Activated T-cell treated with anti-CD3 and anti-CD28 coated beads, Interleukin-2, amount 50 U/mL, for 48 hours (primary cell): ENCODE measurements at regions not wholly inside any gene's neighbourhood (a gene's known extent, or its start where the extent isn't known, plus 50 kb on each side); places are given as distances from the start of the nearest gene placed in this dataset.

ENCODE experiments used
- DNase-seq, 2 experiments: peaks; one replicate each; pipeline ENCODE4 v3.0.0-alpha.2; 2020

DNA sequence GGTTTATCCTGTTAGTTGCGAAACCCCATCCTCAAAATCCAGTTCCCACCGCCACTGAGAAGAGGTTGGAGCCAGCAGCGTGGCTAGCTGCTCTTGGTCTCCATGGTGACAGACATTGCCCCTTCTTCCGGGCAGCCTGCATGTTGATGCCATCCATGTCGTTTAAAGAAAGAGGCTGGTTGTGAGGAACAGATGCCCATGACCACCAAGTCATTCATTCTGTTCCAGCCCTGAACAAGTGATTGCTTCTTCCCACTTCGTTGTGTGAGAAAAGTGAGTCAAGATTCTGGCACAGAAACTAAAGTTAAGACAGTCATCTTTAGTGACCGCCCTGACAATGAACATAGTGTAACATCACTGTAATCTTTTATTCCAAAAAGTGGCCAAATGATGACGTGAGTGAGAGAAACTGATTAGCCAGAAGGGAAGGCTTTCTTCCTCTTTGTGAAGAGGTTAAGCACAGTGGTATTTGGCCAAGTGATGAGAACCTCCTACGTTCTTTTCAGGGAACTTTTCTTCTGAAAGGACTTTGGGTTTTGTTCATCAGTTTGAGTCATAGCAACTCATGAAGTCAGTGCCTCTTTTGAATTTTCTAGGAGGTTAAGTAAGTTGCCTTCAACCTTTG, 272.5 kb downstream of the GALR1 start:
- no peak for DNase-seq

DNA sequence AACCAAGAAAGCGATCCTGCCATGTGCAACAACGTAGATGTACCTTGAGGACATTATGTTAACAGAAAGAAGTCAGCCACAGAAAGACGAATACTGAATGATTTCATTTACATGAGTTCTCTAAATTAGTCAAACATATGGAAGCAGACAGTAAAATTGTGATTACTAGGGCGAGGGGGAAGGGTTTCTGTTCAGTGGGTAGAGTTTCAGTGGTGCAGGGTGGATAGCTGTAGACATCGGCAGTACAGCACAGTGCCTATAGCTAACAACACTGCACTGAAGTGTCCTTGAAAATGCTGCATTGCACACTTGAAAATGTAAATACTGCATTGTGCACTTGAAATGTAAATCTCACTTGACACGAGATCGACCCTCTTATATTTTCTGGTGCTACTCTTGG, 275.3 kb downstream of the GALR1 start:
- no peak for DNase-seq

GRCh38 chr18:77526962-77527361, 277.3 kb downstream of the GALR1 start:
- DNase-seq: no peak

- DNase-seq: no peak
Measured at GRCh38 chr18:77528872-77529271, 279.2 kb downstream of the GALR1 start.

DNA sequence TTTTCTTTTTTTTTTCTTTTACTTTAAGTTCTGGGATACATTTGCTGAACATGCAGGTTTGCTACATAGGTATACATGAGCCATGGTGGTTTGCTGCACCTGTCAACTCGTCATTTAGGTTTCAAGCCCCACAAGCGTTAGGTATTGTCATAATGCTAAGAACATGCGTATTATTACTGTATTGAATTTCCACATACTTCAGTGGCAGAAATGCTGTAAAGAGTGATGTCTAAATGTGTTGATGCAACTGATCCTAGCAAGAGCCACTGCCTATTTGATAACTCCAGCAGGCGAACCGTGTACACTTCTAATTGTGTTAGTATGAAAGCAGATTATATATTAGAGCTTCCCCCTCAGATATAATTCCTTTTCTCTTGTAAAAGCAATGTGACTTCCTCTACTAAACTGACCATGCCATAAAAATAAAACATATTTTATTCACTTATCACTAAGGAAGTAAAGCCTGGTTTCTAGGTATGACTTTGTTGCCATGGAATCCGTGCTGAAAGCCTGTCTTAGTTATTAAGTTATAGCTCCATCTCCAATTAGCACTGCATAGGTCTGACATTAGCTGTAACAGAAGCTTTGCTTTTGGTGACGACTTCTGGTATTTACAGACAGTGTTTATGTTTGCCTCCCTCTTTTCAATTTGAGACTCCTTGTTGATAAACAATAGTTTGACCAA, 280.0 kb downstream of the GALR1 start:
- DNase-seq: no peak

DNA sequence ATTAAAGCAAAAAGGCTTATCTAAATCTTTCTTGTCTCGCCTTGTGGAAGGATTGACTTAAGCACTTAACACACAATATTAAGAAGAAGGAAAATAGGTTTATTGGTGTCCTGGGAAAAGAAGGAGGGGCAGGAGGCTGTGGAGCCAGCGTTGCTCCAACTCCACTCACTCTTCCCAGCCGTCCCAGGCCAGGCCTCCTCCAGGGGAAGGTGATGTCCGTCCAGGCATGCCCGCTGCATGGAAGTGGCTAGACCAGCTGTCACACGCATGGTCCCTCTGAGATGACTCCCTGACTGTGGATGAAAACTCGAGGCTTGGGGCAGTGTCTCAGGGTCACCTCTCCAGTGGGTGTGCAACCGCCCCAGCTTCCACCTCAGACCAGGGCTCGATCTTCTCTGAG, 281.1 kb downstream of the GALR1 start:
- no peak for DNase-seq

- DNase-seq: no peak
Measured at GRCh38 chr18:77539860-77540259, 290.2 kb downstream of the GALR1 start.

DNA sequence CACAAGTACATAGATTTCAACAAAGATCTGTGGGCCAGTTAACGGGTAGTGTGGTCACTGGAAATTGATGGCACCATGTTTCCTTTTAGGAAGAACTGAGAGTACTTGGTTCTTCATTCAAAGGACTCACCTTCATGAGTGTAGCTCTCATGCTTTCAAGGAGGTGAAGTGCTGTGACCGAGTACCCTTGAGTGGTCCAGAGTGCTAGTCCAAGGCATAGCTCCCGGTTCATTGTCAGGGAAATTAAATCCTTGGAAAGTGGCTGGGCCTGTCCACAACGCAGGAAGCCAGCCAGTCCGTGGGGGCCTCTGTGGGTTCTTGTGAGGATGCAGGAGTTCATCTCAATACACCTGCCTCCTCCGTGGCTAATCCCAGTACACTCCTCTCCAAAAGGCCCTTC, 295.1 kb downstream of the GALR1 start:
- DNase-seq: no peak

DNA sequence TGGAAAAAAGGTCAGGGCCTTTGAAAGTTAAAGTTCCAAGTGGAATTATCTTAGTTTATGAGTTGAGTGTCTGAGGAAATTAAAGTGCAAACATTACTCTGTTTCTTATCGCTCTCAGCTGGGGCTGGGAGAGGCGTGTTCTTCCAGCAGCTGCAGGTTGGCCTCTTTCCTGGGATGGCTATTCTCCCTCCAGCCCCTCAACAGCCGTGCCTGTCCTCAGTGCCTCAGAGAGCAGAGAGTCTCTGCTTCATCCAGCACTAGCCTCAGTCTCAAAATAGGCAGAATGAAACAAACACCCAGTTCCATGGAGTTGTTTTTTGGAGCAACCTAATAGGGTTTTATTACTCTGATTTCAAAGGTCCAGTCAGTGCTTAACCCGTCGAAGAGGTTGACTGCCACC, 298.1 kb downstream of the GALR1 start:
- DNase-seq: no peak

GRCh38 chr18:77548790-77549420, 299.3 kb downstream of the GALR1 start:
- DNase-seq: no peak

GRCh38 chr18:77550625-77551024, 301.0 kb downstream of the GALR1 start:
- DNase-seq: no peak

DNA sequence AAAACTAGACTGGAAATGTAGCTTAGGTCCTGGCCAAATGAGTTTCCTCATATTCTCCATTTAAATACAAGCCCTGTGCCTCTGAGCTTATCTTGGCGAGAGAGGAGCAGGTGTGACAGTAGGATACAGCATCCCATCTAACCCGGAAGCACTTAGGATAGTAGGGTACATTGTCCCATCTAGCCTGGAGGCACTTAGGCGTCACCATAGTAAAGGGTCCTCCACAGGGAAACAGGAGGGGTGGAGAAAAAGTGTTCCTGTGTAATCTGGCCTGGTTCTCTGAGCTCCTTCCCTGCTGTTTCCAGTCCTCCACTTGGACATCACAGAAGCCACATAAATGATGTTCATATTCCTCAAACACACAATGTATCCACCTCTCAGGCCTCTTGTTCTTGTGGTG, 301.4 kb downstream of the GALR1 start:
- no peak for DNase-seq

DNA sequence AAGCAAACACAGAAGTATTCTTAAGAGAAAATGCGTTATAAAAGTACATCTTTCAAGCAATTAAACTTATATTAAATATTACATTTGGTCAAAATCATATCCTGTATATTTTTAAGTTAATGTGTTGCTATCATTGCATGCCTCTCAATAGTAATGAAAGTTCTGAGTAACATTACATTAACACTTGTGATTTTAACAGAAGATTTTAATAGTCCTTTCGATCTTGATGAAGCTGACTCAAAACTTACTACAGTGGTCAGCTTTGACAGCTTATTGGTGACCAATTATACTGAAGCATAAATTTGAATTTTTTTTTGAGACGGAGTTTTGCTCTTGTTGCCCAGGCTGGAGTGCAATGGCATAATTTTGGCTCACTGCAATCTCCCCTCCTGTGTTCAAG, 303.3 kb downstream of the GALR1 start:
- DNase-seq: no peak

- DNase-seq: no peak
Measured at GRCh38 chr18:77554061-77554460, 304.4 kb downstream of the GALR1 start.

DNA sequence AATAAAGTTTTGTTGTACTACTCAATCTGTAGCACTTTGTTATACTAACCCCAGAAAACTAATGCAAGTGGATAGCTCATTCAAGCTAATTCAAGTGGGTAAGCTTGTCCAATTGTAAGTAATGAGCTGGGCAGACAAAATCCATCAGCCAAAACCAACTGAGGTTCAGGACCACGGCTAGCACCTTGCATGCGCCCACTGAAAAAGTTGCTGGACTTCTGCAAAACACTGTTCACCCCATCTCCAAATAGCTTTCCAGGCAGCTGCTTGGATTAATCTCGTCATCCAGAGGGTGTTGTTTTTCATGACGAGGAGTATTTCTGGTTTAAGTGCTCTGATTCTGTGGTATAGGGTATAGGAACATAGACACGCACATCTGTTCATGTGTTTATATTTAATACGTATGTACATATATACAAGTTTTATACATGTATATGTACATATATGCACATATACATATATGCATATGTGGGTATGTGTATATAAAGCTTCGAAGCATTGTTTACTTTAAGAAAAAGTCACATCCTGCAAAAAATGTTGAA, 307.5 kb downstream of the GALR1 start:
- DNase-seq: no peak

- no peak for DNase-seq
Measured at GRCh38 chr18:77559274-77559910, 309.7 kb downstream of the GALR1 start.

DNA sequence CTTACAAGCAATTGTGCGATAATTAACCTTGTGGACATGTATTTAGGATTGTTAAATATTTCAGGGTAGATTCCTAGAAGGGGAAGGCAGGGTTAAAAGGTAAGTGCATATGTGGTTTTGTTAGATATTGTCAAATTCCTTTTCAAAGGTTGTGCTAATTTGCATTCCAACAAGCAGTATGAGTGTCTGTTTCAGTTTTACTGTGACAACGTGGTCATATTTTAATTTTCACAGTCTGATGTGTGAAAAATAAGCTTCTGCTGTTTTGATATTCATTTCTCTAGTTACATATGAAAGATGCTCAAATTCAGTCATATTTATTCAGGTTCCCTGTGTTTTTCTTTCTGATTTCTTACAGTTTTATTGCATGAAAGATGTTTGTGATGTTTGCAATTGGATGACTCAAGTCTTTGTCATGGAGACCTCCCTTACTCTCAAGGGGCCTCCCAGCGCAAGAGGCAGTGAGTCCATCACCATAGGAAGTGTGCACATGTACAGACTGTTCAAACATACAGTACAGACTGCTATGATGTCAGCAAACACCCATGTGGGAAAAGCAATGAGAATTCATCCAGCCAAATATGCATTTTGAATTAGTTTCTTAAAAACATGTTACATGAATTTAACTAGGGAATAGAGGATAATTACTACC, 310.8 kb downstream of the GALR1 start:
- no peak for DNase-seq

DNA sequence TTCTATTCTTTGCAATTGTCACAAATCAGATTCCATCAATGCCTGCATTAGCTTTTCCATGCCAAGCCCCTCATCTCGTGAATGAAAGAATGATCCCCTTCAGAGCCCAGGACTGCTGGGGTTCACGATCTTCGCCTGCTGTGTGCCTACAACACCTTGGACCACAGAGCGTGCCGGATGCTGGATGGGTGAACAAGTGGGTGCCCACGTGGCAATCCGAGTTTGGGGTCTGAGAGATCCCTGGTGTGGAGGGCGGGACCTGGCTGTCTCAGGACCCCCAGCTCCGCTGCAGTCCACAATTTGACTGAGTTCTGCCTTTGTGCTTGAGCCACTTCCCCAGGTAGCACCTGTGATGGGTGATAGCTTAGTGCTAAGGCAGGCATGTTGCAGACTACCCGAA, 317.0 kb downstream of the GALR1 start:
- DNase-seq: no peak

- DNase-seq: no peak
Measured at GRCh38 chr18:77567205-77567604, 317.6 kb downstream of the GALR1 start.

GRCh38 chr18:77571743-77572142, 322.1 kb downstream of the GALR1 start:
- DNase-seq: no peak

DNA sequence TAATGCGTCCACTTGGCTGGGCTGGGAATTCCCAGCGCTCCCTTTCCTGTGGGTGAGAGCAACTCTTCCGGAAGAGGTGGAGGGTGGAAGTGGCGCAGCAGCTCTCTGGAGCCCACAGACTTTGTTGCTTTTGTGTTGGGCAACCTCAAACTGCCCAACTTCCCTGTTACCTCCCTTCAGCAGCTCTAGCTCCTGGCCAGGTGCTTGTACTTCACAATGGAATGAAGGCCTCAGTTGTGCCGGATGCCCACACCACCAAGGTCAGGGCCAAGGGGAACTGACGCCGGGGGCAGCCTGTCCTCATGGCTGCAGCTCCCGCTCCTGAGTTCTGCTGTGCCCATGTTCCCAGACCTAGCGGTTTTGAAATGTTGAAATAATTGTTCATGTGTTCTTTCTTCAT, 322.9 kb downstream of the GALR1 start:
- DNase-seq: no peak

DNA sequence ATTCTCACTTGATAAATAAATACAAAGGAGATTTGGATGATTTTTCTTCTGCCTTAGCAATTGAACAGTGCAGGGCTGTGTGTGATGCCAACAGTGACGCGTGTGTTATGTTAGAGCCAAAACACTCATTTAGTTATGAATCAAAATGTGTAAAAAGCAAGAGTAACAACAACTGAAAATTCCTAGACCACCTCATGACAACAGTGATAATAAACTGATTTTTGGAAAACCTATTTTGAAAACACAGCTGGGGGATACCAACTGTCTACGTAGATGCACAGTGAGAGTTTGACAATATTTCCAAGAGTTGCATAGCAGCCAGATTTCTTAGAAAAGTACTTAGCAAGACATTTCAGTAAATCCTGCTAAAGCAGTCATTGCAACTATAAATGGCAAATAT, 323.9 kb downstream of the GALR1 start:
- DNase-seq: no peak

GRCh38 chr18:77590943-77591515, 341.4 kb downstream of the GALR1 start:
- no peak for DNase-seq
